ENCODE measurements at regions not wholly inside any gene's neighbourhood (a gene's known extent, or its start where the extent isn't known, plus 50 kb on each side); places are given as distances from the start of the nearest gene placed in this dataset.
"Not testable (repeated sequence)": the region's sequence is repeated elsewhere in the genome, so short reads cannot be mapped to it uniquely, and the experiment has no call there.

DNA sequence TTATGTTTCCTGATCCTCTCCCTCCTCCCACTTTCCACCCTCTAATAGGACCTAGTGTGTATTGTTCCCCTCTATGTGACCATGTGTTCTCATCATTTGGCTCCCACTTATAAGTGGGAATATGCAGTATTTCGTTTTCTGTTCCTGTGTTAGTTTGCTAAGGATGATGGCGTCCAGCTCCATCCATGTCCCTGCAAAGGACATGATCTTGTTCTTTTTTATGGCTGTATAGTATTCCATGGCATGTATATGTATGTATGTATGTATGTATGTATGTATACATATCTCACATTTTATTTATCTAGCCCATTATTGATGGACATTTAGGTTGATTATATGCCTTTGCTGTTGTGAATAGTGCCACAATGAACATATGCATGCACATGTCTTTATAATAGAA lies 188.7 kb downstream of the RFPL4B start:
- H3K27ac ChIP-seq (ENCODE audit: low read depth, low read length, poor library complexity, severe bottlenecking) = no peak overlapping the region
- no peaks in the 10 kb centered on the region for H3K9me2 ChIP-seq (ENCODE audit: low read depth, low read length)
- no peaks in the 10 kb centered on the region for H3F3A ChIP-seq (ENCODE audit: insufficient read depth, low read length)
- no peaks in the 10 kb centered on the region for H4K20me1 ChIP-seq (ENCODE audit: insufficient read depth, low read length)
- H3K4me1 ChIP-seq (ENCODE audit: insufficient read depth, low read length, severe bottlenecking) = no peaks in the 10 kb centered on the region
- H3K4me2 ChIP-seq (ENCODE audit: low read length) = no peak overlapping the region
- no peaks in the 10 kb centered on the region for H3K27me3 ChIP-seq (ENCODE audit: insufficient read depth, low read length)
- no peak overlapping the region for H3K9ac ChIP-seq (ENCODE audit: low read length)
- no peak overlapping the region for H2AFZ ChIP-seq (ENCODE audit: low read length)
- no peaks in the 10 kb centered on the region for H3K9me3 ChIP-seq (ENCODE audit: low read length)
- no peak overlapping the region for H3K4me3 ChIP-seq (ENCODE audit: low read depth, low read length, poor library complexity, severe bottlenecking)
- no peaks in the 10 kb centered on the region for H3K36me3 ChIP-seq (ENCODE audit: insufficient read depth, low read length)
- TF ChIP-seq, protein P1, sequence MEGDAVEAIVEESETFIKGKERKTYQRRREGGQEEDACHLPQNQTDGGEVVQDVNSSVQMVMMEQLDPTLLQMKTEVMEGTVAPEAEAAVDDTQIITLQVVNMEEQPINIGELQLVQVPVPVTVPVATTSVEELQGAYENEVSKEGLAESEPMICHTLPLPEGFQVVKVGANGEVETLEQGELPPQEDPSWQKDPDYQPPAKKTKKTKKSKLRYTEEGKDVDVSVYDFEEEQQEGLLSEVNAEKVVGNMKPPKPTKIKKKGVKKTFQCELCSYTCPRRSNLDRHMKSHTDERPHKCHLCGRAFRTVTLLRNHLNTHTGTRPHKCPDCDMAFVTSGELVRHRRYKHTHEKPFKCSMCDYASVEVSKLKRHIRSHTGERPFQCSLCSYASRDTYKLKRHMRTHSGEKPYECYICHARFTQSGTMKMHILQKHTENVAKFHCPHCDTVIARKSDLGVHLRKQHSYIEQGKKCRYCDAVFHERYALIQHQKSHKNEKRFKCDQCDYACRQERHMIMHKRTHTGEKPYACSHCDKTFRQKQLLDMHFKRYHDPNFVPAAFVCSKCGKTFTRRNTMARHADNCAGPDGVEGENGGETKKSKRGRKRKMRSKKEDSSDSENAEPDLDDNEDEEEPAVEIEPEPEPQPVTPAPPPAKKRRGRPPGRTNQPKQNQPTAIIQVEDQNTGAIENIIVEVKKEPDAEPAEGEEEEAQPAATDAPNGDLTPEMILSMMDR (IDR thresholded peaks at IDR 0.05; ENCODE audit: low read length) = no peak
- no peaks in the 10 kb centered on the region for H3K79me2 ChIP-seq (ENCODE audit: insufficient read depth, low read length)

DNA sequence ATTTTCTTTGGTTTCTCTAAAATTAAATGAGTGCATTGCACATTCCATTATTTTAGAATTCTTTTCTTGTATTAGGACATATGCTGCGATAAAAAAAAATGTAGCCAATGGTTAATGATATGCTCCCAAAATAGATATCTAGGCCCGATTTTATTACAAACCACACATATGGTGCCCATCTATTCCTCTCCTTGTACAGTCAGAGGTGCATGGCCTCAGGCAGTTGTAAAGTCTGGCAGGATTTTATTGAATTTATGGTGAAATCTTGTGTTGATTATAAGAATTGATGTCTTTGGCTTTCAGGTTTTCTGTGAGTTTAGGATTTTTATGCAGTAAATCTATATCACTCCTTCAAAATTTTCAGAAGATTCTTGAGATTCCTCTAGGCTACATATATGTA lies 192.2 kb downstream of the RFPL4B start:
- Histone ChIP-seq H3K4me1 (ENCODE audit: insufficient read depth, low read length, severe bottlenecking) (no peaks in the 10 kb centered on the region), H3K27me3 (ENCODE audit: insufficient read depth, low read length) (no peaks in the 10 kb centered on the region), H3K9me2 (ENCODE audit: low read depth, low read length) (no peaks in the 10 kb centered on the region), H3K9me3 (ENCODE audit: low read length) (no peaks in the 10 kb centered on the region), H4K20me1 (ENCODE audit: insufficient read depth, low read length) (no peaks in the 10 kb centered on the region), H3K27ac (ENCODE audit: low read depth, low read length, poor library complexity, severe bottlenecking) (no peak overlapping the region), H3K4me3 (ENCODE audit: low read depth, low read length, poor library complexity, severe bottlenecking) (no peak overlapping the region), H3K79me2 (ENCODE audit: insufficient read depth, low read length) (no peaks in the 10 kb centered on the region), H3K9ac (ENCODE audit: low read length) (no peak overlapping the region), H3K4me2 (ENCODE audit: low read length) (no peak overlapping the region), H2AFZ (ENCODE audit: low read length) (no peak overlapping the region), H3K36me3 (ENCODE audit: insufficient read depth, low read length) (no peaks in the 10 kb centered on the region), H3F3A (ENCODE audit: insufficient read depth, low read length) (no peaks in the 10 kb centered on the region)
- TF ChIP-seq EZH2 (IDR thresholded peaks at IDR 0.05; ENCODE audit: borderline replicate concordance, low read length) = no peak
- TF ChIP-seq, protein P1 (IDR thresholded peaks at IDR 0.05; ENCODE audit: low read length) = no peak

DNA sequence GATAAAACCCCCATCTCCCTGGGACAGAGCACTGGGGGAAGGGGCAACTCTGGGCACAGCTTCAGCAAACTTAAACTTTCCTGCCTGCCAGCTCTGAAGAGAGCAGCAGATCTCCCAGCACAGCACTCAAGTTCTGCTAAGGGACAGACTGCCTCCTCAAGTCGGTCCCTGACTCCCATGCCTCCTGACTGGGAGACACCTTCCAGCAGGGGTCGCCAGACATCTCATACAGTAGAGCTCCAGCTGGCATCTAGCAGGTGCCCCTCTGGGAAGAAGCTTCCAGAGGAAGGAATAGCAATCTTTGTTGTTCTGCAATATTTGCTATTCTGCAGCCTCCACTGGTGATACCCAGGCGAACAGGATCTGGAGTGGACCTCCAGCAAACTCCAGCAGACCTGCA lies 194.7 kb downstream of the RFPL4B start:
- not testable (repeated sequence) for H3K4me2 ChIP-seq (ENCODE audit: low read length); H3K9me3 ChIP-seq (ENCODE audit: low read length); H3K9ac ChIP-seq (ENCODE audit: low read length); H4K20me1 ChIP-seq (ENCODE audit: insufficient read depth, low read length); H2AFZ ChIP-seq (ENCODE audit: low read length); H3K27ac ChIP-seq (ENCODE audit: low read depth, low read length, poor library complexity, severe bottlenecking); H3K27me3 ChIP-seq (ENCODE audit: insufficient read depth, low read length); H3K79me2 ChIP-seq (ENCODE audit: insufficient read depth, low read length); H3K4me3 ChIP-seq (ENCODE audit: low read depth, low read length, poor library complexity, severe bottlenecking); H3K9me2 ChIP-seq (ENCODE audit: low read depth, low read length); H3K36me3 ChIP-seq (ENCODE audit: insufficient read depth, low read length); H3F3A ChIP-seq (ENCODE audit: insufficient read depth, low read length); H3K4me1 ChIP-seq (ENCODE audit: insufficient read depth, low read length, severe bottlenecking)
- TF ChIP-seq, protein P1 (IDR thresholded peaks at IDR 0.05; ENCODE audit: low read length) = peak; percentile 28; the same call in 1 of the 2 replicates

DNA sequence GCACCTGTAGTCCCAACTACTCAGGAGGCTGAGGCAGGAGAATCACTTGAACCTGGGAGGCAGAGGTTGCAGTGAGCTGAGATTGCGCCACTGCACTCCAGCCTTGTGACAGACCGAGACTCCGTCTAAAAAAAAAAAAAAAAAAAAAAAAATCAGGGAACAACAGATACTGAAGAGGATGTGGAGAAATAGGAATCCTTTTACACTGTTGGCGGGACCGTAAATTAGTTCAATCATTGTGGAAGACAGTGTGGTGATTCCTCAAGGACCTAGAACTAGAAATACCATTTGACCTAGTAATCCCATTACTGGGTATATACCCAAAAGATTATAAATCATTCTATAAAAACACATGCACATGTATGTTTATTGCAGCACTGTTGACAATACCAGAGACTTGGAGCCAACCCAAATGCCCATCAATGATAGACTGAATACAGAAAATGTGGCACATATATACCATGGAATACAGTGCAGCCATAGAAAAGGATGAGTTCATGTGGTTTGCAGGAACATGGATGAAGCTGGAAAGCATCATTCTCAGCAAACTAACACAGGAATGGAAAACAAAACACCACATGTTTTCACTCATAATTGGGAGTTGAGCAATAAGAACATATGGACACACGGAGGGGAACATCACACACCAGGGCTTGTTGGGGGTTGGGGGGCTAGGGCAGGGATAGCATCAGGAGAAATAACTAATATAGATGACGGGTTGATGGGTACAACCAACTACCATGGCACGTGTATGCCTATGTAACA lies 200.4 kb downstream of the RFPL4B start:
- H3K27me3 ChIP-seq (ENCODE audit: insufficient read depth, low read length); H3K4me2 ChIP-seq (ENCODE audit: low read length); H3K9ac ChIP-seq (ENCODE audit: low read length); H3K36me3 ChIP-seq (ENCODE audit: insufficient read depth, low read length); H3K4me1 ChIP-seq (ENCODE audit: insufficient read depth, low read length, severe bottlenecking); H3K27ac ChIP-seq (ENCODE audit: low read depth, low read length, poor library complexity, severe bottlenecking); H4K20me1 ChIP-seq (ENCODE audit: insufficient read depth, low read length); H3K9me3 ChIP-seq (ENCODE audit: low read length); H3F3A ChIP-seq (ENCODE audit: insufficient read depth, low read length); H3K9me2 ChIP-seq (ENCODE audit: low read depth, low read length); H2AFZ ChIP-seq (ENCODE audit: low read length); H3K4me3 ChIP-seq (ENCODE audit: low read depth, low read length, poor library complexity, severe bottlenecking); H3K79me2 ChIP-seq (ENCODE audit: insufficient read depth, low read length): not testable (repeated sequence)
